NOMO-1 (cell line): ENCODE measurements at regions not wholly inside any gene's neighbourhood (a gene's known extent, or its start where the extent isn't known, plus 50 kb on each side); places are given as distances from the start of the nearest gene placed in this dataset.

Experiments used
- DNase-seq, 2 experiments: peaks; one replicate each; lab custom pipeline; 2025; ENCODE audit not compliant: unreplicated experiment in 2 of 2; lab: John Stamatoyannopoulos, UW

GRCh38 chr2:37471104-37471503, 126.7 kb downstream of the QPCT start:
- no peak for DNase-seq

GRCh38 chr2:37471994-37472393, 127.6 kb downstream of the QPCT start:
- peak; percentile 4 to 51 for DNase-seq

DNA sequence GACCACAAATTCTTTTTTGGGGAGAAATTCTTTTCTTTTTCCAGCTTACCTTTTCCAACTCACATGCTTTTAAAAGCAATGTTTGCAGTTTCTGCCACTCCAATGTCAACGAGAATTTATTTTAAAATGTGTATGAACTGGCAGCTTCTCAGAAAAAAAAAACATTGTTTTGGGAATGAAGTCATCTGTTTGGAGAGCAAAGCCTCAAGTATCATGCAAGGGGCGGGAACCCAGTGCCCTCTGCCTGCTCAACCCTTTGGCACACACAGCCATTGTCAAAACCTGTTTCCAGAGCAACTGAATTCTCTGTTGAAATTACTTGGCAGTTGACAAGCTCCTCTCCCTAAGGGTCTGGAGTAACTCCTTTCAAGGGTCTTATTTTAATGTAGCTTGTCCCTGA, 128.5 kb downstream of the QPCT start:
- no peak for DNase-seq

- no peak for DNase-seq
Measured at GRCh38 chr2:37476411-37476810, 132.0 kb downstream of the QPCT start.

GRCh38 chr2:37477921-37478320, 133.5 kb downstream of the QPCT start:
- DNase-seq = no peak

DNA sequence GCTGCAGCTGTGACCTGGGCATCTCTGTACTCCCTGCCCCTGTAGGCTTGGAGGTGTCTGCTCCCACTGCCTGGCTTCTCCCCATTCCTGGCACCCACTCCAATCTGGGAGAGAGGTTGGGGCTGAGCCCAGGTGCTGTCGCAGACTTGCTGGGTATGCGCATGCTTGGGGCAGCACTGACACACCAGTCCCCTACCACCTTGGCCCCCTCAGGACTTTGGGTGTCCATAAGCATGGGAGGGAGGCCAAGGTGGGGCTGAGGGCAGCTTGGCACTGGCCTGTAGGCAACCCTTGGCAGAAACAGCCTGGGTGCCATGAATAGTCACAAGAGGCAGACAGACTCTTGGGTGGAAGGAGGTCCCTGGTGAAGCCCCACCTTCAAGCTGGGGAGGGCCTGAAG, 136.8 kb downstream of the QPCT start:
- no peak for DNase-seq

GRCh38 chr2:37489041-37489456, 144.6 kb downstream of the QPCT start:
- DNase-seq = no peak

DNA sequence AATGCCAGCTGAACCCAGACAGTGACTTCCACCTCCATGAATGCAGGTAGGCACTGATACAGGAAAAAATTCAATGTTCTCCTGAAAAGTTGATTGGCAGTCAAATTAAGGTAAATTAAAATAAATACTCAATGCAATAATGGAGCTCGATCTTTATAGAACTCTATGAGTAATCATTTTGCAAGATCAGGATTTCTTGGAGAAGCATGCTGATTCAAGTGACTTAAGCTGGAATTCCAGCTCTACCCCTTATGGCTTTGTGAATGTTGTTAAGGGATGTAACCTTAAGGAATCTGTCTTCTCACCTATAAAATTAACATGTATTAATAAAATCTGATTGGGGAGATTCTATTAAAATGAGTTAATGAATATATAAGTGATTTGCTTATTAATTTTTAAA, 145.1 kb downstream of the QPCT start:
- DNase-seq = no peak

- no peak for DNase-seq
Measured at GRCh38 chr2:37493425-37493824, 149.0 kb downstream of the QPCT start.

DNA sequence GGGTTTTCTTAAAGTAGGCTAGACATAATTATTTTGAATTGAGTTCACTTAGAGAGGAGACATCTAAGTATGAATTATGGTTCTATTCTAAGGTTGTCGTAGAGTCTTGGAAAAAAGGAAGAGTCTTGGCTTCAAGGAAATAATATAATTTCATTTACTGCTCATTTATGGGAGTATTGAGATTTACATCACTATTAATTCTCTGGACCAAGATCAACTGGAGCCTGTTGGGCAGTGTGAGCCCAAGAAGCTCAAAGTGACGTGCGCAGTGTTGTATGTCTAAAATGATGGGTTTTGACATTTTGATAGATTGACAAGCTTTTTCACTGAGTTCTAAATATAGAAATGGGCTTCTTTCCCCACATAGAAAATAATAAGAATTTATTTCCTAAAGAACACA, 154.7 kb downstream of the QPCT start:
- no peak for DNase-seq

GRCh38 chr2:37500031-37500430, 155.6 kb downstream of the QPCT start:
- DNase-seq = no peak

DNA sequence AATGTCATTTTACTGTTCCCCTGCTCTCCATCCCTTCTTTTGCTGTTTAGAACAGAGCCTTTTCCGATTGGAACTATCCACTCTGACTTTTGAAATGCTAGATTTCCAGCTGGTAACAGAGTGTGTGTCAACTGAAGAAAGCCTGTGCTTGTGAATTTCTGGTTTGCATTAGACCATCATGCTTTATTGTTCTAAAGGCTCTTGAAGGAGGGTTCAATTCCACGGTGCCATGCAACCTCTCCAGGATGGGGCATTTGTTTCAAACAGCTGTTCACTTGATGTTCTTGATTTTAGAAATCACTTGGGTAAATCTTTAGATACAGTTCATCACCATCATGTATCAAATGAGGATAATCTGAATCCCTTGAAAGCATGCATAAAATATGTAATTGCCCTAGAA, 156.7 kb downstream of the QPCT start:
- DNase-seq = no peak

GRCh38 chr2:37506407-37507050, 162.1 kb downstream of the QPCT start:
- DNase-seq = peak in 1 of 2 experiments; percentile 26

DNA sequence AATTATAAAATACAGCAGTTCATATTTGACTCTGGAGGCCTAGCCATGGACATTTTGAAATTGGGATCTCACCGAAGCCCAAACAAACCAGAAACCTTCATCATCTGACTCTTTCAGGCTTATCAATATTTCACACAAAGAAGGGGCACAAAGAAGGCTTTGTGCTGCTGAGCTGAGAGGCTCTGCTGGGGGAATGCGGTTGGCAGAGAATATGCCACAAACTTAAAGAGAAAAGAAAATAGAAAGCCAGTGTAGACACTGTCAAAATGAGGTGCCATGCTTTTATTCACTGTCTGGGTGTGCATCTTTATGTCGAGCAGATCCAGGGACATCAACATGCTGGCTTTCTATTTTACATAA, 162.6 kb downstream of the QPCT start:
- DNase-seq = no peak

- no peak for DNase-seq
Measured at GRCh38 chr2:37507703-37508102, 163.3 kb downstream of the QPCT start.

- DNase-seq = no peak
Measured at GRCh38 chr2:37512971-37513370, 158.5 kb downstream of the CDC42EP3 start.

DNA sequence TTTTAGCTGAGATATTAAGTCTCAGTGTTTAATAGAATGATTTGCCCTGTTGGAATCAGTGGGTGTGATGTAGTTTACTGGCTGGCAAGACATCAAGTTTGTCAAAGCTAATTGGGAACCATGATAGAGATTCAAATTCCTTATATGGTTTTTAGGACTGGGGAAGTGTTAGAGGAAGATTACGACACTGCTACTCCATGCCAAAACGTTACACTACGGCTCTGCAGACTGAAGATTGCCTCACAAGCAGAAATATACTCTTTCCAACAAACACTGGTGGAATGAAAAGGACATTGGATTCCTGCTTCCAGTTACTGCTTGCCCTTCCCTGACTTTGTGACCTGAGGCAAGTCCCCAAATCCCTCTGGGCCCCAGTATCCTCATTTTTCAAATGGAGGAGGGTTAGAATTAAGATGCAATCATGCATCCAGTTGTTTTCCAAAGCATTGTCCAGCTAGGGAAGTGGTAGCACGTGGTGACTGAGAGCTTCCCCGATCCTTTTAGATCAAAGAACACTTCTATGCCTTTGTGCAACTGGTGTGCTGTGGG, 147.6 kb downstream of the CDC42EP3 start:
- DNase-seq = peak; percentile 51 to 78

- no peak for DNase-seq
Measured at GRCh38 chr2:37526323-37526722, 145.1 kb downstream of the CDC42EP3 start.

- DNase-seq = no peak
Measured at GRCh38 chr2:37526856-37527255, 144.6 kb downstream of the CDC42EP3 start.

DNA sequence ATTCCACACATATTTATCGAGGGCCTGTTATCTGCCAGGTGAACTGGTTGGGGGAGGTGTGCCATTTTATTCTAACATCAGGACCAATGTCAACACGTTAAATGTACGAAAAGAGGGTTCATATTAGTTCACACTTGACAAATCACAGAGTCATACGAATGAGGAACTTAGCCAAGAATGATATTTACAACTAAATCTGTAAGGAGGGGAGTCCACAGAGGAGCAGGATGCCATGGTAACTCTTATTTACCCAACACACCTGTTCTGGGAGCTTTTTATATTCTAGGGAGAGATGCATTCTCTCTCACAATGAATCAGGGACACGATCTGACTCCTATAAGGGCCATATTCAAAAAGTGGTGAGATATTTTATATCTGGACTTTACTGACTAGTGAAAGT, 144.1 kb downstream of the CDC42EP3 start:
- peak in 1 of 2 experiments; percentile 21 for DNase-seq

- no peak for DNase-seq
Measured at GRCh38 chr2:37529830-37530415, 141.5 kb downstream of the CDC42EP3 start.

GRCh38 chr2:37532503-37532902, 138.9 kb downstream of the CDC42EP3 start:
- DNase-seq = no peak

DNA sequence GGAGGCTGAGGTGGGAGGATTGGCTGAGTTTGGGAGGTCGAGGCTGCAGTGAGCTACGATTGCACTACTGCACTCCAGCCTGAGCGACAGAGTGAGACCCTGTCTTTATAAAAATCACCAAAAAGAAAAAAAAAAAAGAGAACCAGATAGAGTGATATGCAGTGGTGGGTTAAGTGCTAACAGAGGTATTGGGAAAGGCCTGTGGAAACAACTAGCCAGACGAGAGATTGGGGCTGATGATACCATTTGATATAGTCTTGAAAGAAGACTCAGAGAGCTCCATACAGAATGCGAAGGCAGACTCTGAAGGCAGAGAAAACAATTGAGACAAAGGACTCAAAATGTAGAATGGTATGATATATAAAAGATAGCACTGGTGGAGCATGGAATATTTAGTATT, 134.1 kb downstream of the CDC42EP3 start:
- no peak for DNase-seq
